ENCODE measurements at regions not wholly inside any gene's neighbourhood (a gene's known extent, or its start where the extent isn't known, plus 50 kb on each side); places are given as distances from the start of the nearest gene placed in this dataset.

- H3K9me3 ChIP-seq, result no peaks in the 10 kb centered on the region
- H3K4me1 ChIP-seq (replicated peaks), result no peaks in the 10 kb centered on the region
- DNase-seq (ENCODE audit: low spot score), result no peak
- no peak for TF ChIP-seq POLR2AphosphoS5 (IDR thresholded peaks at IDR 0.05)
- no peak for TF ChIP-seq POLR2A (IDR thresholded peaks at IDR 0.05)
- TF ChIP-seq CTCF (IDR thresholded peaks at IDR 0.05), result no peak
- no peak overlapping the region for H3K27ac ChIP-seq
- WGBS, result 91% methylated on average over 4 of the region's 4 CpGs
- no peaks in the 10 kb centered on the region for H3K27me3 ChIP-seq (replicated peaks; ENCODE audit: insufficient read depth)
- no peak overlapping the region for H3K4me3 ChIP-seq
- H3K36me3 ChIP-seq, result no peaks in the 10 kb centered on the region
- intact Hi-C loops (cut with DNase I), result no loop called here
Observed at GRCh38 chr6:168722397-168722796, 281.4 kb downstream of the SMOC2 start.

GRCh38 chr6:168721571-168721970 lies 280.6 kb downstream of the SMOC2 start:
- intact Hi-C loops (cut with DNase I), result no loop called here
- TF ChIP-seq POLR2A (IDR thresholded peaks at IDR 0.05) (no peak), CTCF (IDR thresholded peaks at IDR 0.05) (no peak), POLR2AphosphoS5 (IDR thresholded peaks at IDR 0.05) (no peak)
- no peaks in the 10 kb centered on the region for H3K36me3 ChIP-seq
- no peaks in the 10 kb centered on the region for H3K9me3 ChIP-seq
- H3K27ac ChIP-seq, result no peak overlapping the region
- no peaks in the 10 kb centered on the region for H3K4me1 ChIP-seq (replicated peaks)
- 76% methylated on average over 6 of the region's 6 CpGs for WGBS
- no peaks in the 10 kb centered on the region for H3K27me3 ChIP-seq (replicated peaks; ENCODE audit: insufficient read depth)
- H3K4me3 ChIP-seq, result no peak overlapping the region
- DNase-seq (ENCODE audit: low spot score), result no peak

- H3K9me3 ChIP-seq, result no peaks in the 10 kb centered on the region
- intact Hi-C loops (cut with DNase I), result no loop called here
- TF ChIP-seq CTCF (IDR thresholded peaks at IDR 0.05) (no peak), POLR2A (IDR thresholded peaks at IDR 0.05) (no peak), POLR2AphosphoS5 (IDR thresholded peaks at IDR 0.05) (no peak)
- no peak overlapping the region for H3K4me3 ChIP-seq
- no peak for DNase-seq (ENCODE audit: low spot score)
- 94% methylated on average over 5 of the region's 5 CpGs for WGBS
- H3K36me3 ChIP-seq, result no peaks in the 10 kb centered on the region
- no peak overlapping the region for H3K27ac ChIP-seq
- H3K27me3 ChIP-seq (replicated peaks; ENCODE audit: insufficient read depth), result no peaks in the 10 kb centered on the region
- H3K4me1 ChIP-seq (replicated peaks), result no peaks in the 10 kb centered on the region
Observed at GRCh38 chr6:168719901-168720300, 278.9 kb downstream of the SMOC2 start.

GRCh38 chr6:168718821-168719475 lies 278.0 kb downstream of the SMOC2 start:
- Histone ChIP-seq H3K27me3 (replicated peaks; ENCODE audit: insufficient read depth) (no peaks in the 10 kb centered on the region), H3K9me3 (no peaks in the 10 kb centered on the region), H3K4me1 (replicated peaks) (no peaks in the 10 kb centered on the region), H3K4me3 (no peak overlapping the region), H3K27ac (no peak overlapping the region), H3K36me3 (no peaks in the 10 kb centered on the region)
- DNase-seq (ENCODE audit: low spot score), result no peak
- TF ChIP-seq POLR2A (IDR thresholded peaks at IDR 0.05) (no peak), CTCF (IDR thresholded peaks at IDR 0.05) (no peak), POLR2AphosphoS5 (IDR thresholded peaks at IDR 0.05) (no peak)
- intact Hi-C loops (cut with DNase I), result no loop called here
- 91% methylated on average over 14 of the region's 14 CpGs for WGBS

Small RNA genes lying in the stretch of these regions (small RNA-seq; reads per million reads assigned to genes)
- 0 reads per million in 2 donors for gene AL513210.1
